ENCODE measurements at regions not wholly inside any gene's neighbourhood (a gene's known extent, or its start where the extent isn't known, plus 50 kb on each side); places are given as distances from the start of the nearest gene placed in this dataset.

DNA sequence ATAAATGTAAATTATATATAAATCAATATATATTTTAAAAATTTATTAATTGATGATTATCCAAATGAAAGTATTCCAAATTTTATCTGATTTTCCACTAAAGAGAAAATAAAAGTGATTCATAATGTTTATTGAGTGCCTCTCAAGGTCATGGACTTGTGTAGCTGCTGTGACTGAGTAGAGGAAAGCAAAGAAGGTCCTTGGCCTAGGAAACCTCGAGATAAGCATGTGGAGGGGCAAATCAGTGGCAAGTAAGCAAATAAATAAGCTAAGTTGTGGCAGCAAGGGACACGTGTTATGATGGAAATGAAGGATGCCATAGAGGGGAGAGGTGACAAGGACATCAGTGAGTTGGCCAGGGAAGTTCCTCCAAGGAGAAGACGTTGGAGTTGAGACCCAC lies 866.1 kb upstream of the ID2 start:
- TF ChIP-seq TRIM28 (IDR thresholded peaks at IDR 0.05), result no peak
- TF ChIP-seq, protein P1, sequence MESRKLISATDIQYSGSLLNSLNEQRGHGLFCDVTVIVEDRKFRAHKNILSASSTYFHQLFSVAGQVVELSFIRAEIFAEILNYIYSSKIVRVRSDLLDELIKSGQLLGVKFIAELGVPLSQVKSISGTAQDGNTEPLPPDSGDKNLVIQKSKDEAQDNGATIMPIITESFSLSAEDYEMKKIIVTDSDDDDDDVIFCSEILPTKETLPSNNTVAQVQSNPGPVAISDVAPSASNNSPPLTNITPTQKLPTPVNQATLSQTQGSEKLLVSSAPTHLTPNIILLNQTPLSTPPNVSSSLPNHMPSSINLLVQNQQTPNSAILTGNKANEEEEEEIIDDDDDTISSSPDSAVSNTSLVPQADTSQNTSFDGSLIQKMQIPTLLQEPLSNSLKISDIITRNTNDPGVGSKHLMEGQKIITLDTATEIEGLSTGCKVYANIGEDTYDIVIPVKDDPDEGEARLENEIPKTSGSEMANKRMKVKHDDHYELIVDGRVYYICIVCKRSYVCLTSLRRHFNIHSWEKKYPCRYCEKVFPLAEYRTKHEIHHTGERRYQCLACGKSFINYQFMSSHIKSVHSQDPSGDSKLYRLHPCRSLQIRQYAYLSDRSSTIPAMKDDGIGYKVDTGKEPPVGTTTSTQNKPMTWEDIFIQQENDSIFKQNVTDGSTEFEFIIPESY (CRISPR knock-in tag; IDR thresholded peaks at IDR 0.05), result no peak

All from K562 (cell line).